HL-60 (cell line): ENCODE measurements at regions not wholly inside any gene's neighbourhood (a gene's known extent, or its start where the extent isn't known, plus 50 kb on each side); places are given as distances from the start of the nearest gene placed in this dataset.

Experiments
- DNase-seq, 2 experiments: peaks; one replicate each; pipeline ENCODE4 v3.0.0-alpha.2; 2010 to 2020; ENCODE audit warnings: low read depth in 1 of 2, low spot score in 1 of 2
- H3K27ac ChIP-seq: fragments of 250-450 bp; sonication (Bioruptor Pico); replicated peaks from 2 replicates; pipeline ENCODE4 v1.5.1; 2020; ENCODE audit warnings: mild to moderate bottlenecking, moderate library complexity
- H3K27me3 ChIP-seq: fragments of 250-450 bp; sonication (Bioruptor Pico); 2 replicates; pipeline ENCODE4 v1.5.1; 2021; ENCODE audit warnings: mild to moderate bottlenecking, moderate library complexity; ENCODE audit not compliant: insufficient read depth, poor library complexity, severe bottlenecking
- H3K4me3 ChIP-seq: replicated peaks from 2 replicates; pipeline ENCODE4 v1.5.1; 2011; ENCODE audit warnings: mild to moderate bottlenecking, control low read depth, low read length; ENCODE audit not compliant: insufficient read depth
- CTCF ChIP-seq: IDR thresholded peaks from one replicate; pipeline ENCODE4 v1.5.1; 2011; ENCODE audit warnings: low read length, control low read depth, inconsistent platforms; ENCODE audit not compliant: insufficient read depth
- GABPA ChIP-seq: IDR thresholded peaks from 2 replicates; pipeline ENCODE4 v1.6.1; 2012; ENCODE audit warnings: low read depth
- POLR2AphosphoS5 ChIP-seq: IDR thresholded peaks from 2 replicates; pipeline ENCODE4 v1.6.1; 2012; ENCODE audit warnings: low read depth
- SPI1 ChIP-seq: IDR thresholded peaks from 2 replicates; pipeline ENCODE4 v1.6.1; 2012; ENCODE audit warnings: low read depth, mild to moderate bottlenecking, borderline replicate concordance
- TF ChIP-seq, protein P1 (sequence below): IDR thresholded peaks from 2 replicates; pipeline ENCODE4 v1.6.1; 2012; ENCODE audit warnings: low read depth; ENCODE audit not compliant: insufficient replicate concordance

- Histone ChIP-seq H3K27ac (no peak overlapping the region), H3K4me3 (no peak overlapping the region), H3K27me3 (no peaks in the 10 kb centered on the region)
- no peak for DNase-seq
- TF ChIP-seq, protein P1, sequence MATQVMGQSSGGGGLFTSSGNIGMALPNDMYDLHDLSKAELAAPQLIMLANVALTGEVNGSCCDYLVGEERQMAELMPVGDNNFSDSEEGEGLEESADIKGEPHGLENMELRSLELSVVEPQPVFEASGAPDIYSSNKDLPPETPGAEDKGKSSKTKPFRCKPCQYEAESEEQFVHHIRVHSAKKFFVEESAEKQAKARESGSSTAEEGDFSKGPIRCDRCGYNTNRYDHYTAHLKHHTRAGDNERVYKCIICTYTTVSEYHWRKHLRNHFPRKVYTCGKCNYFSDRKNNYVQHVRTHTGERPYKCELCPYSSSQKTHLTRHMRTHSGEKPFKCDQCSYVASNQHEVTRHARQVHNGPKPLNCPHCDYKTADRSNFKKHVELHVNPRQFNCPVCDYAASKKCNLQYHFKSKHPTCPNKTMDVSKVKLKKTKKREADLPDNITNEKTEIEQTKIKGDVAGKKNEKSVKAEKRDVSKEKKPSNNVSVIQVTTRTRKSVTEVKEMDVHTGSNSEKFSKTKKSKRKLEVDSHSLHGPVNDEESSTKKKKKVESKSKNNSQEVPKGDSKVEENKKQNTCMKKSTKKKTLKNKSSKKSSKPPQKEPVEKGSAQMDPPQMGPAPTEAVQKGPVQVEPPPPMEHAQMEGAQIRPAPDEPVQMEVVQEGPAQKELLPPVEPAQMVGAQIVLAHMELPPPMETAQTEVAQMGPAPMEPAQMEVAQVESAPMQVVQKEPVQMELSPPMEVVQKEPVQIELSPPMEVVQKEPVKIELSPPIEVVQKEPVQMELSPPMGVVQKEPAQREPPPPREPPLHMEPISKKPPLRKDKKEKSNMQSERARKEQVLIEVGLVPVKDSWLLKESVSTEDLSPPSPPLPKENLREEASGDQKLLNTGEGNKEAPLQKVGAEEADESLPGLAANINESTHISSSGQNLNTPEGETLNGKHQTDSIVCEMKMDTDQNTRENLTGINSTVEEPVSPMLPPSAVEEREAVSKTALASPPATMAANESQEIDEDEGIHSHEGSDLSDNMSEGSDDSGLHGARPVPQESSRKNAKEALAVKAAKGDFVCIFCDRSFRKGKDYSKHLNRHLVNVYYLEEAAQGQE, result peak; percentile 58
- no peak for TF ChIP-seq CTCF
Observed at GRCh38 chr9:79259858-79260257, 311.9 kb upstream of the TLE4 start.

- Histone ChIP-seq H3K4me3 (no peak overlapping the region), H3K27ac (peak overlapping the region; percentile 82), H3K27me3 (no peaks in the 10 kb centered on the region)
- no peak for DNase-seq
- no peak for TF ChIP-seq SPI1
- TF ChIP-seq, protein P1, result no peak
Observed at GRCh38 chr9:79263628-79264027, 308.1 kb upstream of the TLE4 start.

DNA sequence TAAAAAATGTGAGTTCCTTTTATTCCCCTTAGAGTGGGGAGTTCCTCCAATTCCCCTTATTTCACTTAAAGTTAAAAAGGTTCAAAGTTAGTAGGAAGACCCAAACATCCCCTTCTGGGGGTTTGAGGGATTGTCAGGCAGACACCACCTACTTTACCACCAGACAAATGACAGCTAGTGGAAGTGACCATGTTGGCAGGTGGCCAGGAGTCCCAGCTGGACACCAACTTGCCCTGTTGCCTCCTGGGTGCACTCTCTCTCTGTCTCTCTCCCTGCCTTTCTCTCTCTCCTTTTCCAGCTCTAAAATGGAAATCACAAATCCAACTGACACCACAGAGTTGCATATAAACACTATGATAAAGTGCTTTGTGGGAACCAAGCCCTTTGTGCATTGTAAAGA, 307.7 kb upstream of the TLE4 start:
- no peak for TF ChIP-seq SPI1
- DNase-seq, result peak in 1 of 2 experiments; percentile 42
- Histone ChIP-seq H3K27me3 (no peaks in the 10 kb centered on the region), H3K4me3 (no peak overlapping the region), H3K27ac (peak overlapping the region; percentile 82)

- Histone ChIP-seq H3K27ac (peak overlapping the region; percentile 82), H3K4me3 (no peak overlapping the region), H3K27me3 (no peaks in the 10 kb centered on the region)
- TF ChIP-seq CTCF (no peak), SPI1 (peak; percentile 38; the same call in 1 of the 2 replicates), POLR2AphosphoS5 (peak; percentile 93), GABPA (peak; percentile 45; the same call in 1 of the 2 replicates)
- TF ChIP-seq, protein P1, result peak; percentile 51
- peak; percentile 43 to 89 for DNase-seq
Observed at GRCh38 chr9:79264511-79265355, 307.0 kb upstream of the TLE4 start.
